BLaER1 (cell line): ENCODE measurements at regions not wholly inside any gene's neighbourhood (a gene's known extent, or its start where the extent isn't known, plus 50 kb on each side); places are given as distances from the start of the nearest gene placed in this dataset.

Source experiments
- H3K27ac ChIP-seq: shearing (Covaris generic); formaldehyde crosslinking; 2 replicates; pipeline ENCODE4 v1.8.1; 2022
- H3K27me3 ChIP-seq: shearing (Covaris generic); formaldehyde crosslinking; 2 replicates; pipeline ENCODE4 v1.8.1; 2022
- H3K36me3 ChIP-seq: shearing (Covaris generic); formaldehyde crosslinking; 2 replicates; pipeline ENCODE4 v1.8.1; 2022
- H3K4me1 ChIP-seq: shearing (Covaris generic); formaldehyde crosslinking; 2 replicates; pipeline ENCODE4 v1.8.1; 2022
- H3K4me2 ChIP-seq: shearing (Covaris generic); formaldehyde crosslinking; 2 replicates; pipeline ENCODE4 v1.8.1; 2022
- H3K4me3 ChIP-seq: shearing (Covaris generic); formaldehyde crosslinking; 2 replicates; pipeline ENCODE4 v1.8.1; 2022
- H3K9ac ChIP-seq: shearing (Covaris generic); formaldehyde crosslinking; 2 replicates; pipeline ENCODE4 v1.8.1; 2022
- H3K9me3 ChIP-seq: shearing (Covaris generic); formaldehyde crosslinking; 2 replicates; pipeline ENCODE4 v1.8.1; 2022
- H4K20me1 ChIP-seq: shearing (Covaris generic); formaldehyde crosslinking; 2 replicates; pipeline ENCODE4 v1.8.1; 2022
- Cebpa-rat ChIP-seq: shearing (Covaris generic); IDR thresholded peaks from 2 replicates; pipeline ENCODE4 v1.8.1; 2022

DNA sequence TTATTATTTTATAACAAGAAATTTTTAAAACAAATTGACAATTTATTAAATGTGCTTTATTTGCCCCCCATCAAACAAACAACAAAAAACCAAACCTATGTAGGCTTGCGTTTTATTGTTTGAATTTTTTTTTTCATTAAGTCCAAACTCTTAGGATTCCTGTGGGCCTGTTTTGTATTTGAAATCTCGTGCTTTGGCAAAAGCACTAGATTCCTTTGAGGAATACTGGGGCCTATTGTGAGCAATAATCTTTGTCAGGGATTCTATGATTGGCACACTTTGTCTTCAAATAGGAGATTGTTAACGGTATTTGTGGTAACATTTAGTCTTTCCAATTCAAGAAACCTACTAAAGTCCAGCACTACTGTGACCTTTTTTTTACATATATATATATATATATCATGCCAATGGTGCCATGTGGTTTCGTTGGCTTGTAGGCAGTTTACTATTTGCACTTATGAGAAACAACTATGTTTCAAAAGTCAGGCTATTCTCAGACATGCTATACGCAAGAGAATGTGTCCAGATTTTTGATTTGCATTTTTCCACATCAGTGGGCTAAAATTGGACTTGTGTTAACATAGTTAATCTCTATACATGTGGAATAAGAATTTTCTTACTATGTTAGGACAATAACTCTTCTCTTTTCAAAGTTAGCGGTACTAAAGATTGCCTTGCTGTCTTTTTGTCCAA is 70.4 kb upstream of the GREM2 start:
- Histone ChIP-seq H3K27me3 (no peaks in the 10 kb centered on the region), H3K4me1 (peaks cover 6% of the 10 kb centered on the region), H3K27ac (no peak overlapping the region), H3K9ac (no peak overlapping the region), H4K20me1 (no peaks in the 10 kb centered on the region), H3K36me3 (no peaks in the 10 kb centered on the region), H3K4me2 (no peak overlapping the region), H3K9me3 (peaks cover 6% of the 10 kb centered on the region; the same call in 1 of the 2 replicates), H3K4me3 (no peak overlapping the region)
- TF ChIP-seq Cebpa-rat = no peak

DNA sequence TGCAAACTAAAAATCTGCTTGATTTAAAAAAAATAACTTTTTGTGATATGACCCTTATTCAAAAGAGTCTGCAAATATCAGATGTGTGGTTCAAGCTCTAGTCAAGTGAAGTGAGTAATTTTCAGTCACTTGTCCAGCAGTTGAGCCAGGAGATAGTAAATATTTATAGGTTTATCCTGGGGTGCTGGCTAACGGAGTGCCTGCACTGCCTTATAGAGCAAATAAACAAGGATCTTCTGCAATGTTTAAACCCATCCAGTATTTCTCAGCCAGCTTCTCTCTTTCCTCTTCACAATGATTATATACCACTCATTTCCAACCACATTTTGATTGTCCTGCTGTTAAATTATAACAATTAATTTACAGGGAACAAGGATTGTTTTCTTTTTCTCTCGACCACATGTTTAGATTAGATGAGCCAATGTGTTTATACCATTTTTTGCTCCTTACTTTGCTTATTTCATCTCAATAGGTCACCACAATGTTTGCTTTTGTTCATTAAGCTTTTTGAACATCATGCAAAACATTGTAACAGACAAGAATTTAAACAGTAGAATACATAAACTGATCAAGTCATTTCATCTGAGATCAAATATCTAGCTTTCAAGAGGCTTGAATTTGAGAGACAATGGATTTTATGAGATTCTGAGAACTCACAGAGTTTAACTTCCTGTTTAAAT is 60.3 kb upstream of the GREM2 start:
- no peaks in the 10 kb centered on the region for H3K4me1 ChIP-seq
- no peak overlapping the region for H3K4me2 ChIP-seq
- no peaks in the 10 kb centered on the region for H3K27me3 ChIP-seq
- H3K9me3 ChIP-seq = no peaks in the 10 kb centered on the region
- H3K36me3 ChIP-seq = no peaks in the 10 kb centered on the region
- H3K9ac ChIP-seq = no peak overlapping the region
- H3K27ac ChIP-seq = no peak overlapping the region
- no peaks in the 10 kb centered on the region for H4K20me1 ChIP-seq
- TF ChIP-seq Cebpa-rat = no peak
- H3K4me3 ChIP-seq = no peak overlapping the region

- Histone ChIP-seq H3K4me2 (no peak overlapping the region), H3K4me3 (no peak overlapping the region), H3K27me3 (no peaks in the 10 kb centered on the region), H4K20me1 (no peaks in the 10 kb centered on the region), H3K9me3 (no peaks in the 10 kb centered on the region), H3K36me3 (no peaks in the 10 kb centered on the region), H3K27ac (no peak overlapping the region), H3K4me1 (no peaks in the 10 kb centered on the region), H3K9ac (no peak overlapping the region)
- no peak for TF ChIP-seq Cebpa-rat
Measured at GRCh38 chr1:240667351-240667750, 55.4 kb upstream of the GREM2 start.

DNA sequence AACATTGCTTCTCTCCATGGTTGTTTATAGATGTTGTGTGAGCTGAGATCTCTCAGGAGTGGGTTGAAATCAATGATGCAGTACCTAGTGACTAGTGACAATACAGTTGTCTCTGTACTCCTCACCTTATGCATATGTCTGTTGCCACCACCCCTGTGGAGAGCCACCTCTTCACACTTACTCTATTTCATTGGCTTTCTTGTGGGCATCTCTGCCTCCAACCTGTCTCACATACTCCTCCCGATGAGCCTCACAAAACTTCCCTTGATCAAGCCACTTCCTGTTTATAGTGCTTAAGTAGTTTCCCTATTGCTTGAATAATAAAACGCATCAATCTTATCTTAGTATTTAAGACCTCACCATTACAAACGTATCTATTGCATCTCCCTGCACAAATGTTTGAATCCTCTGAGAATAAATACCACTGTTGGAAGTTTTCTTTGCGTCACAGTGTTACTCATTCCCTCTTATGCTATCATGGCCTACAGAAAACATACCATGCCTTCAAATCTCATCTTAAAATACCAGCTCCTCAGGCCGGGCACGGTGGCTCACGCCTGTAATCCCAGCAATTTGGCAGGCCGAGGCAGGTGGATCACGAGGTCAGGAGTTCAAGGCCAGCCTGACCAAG is 54.7 kb upstream of the GREM2 start:
- no peaks in the 10 kb centered on the region for H4K20me1 ChIP-seq
- no peak for TF ChIP-seq Cebpa-rat
- H3K27ac ChIP-seq = no peak overlapping the region
- no peaks in the 10 kb centered on the region for H3K9me3 ChIP-seq
- no peak overlapping the region for H3K9ac ChIP-seq
- H3K4me1 ChIP-seq = no peaks in the 10 kb centered on the region
- H3K27me3 ChIP-seq = no peaks in the 10 kb centered on the region
- H3K36me3 ChIP-seq = no peaks in the 10 kb centered on the region
- H3K4me2 ChIP-seq = no peak overlapping the region
- no peak overlapping the region for H3K4me3 ChIP-seq

- no peaks in the 10 kb centered on the region for H3K36me3 ChIP-seq
- TF ChIP-seq Cebpa-rat = no peak
- no peaks in the 10 kb centered on the region for H3K9me3 ChIP-seq
- H3K9ac ChIP-seq = no peak overlapping the region
- H4K20me1 ChIP-seq = no peaks in the 10 kb centered on the region
- no peak overlapping the region for H3K4me2 ChIP-seq
- no peaks in the 10 kb centered on the region for H3K4me1 ChIP-seq
- H3K27ac ChIP-seq = no peak overlapping the region
- no peaks in the 10 kb centered on the region for H3K27me3 ChIP-seq
- no peak overlapping the region for H3K4me3 ChIP-seq
Measured at GRCh38 chr1:240663169-240663879, 51.4 kb upstream of the GREM2 start.
